Kasumi-1 (cell line): ENCODE measurements at regions not wholly inside any gene's neighbourhood (a gene's known extent, or its start where the extent isn't known, plus 50 kb on each side); places are given as distances from the start of the nearest gene placed in this dataset.

Source experiments
- DNase-seq, 2 experiments: peaks; one replicate each; lab custom pipeline; 2025; lab: John Stamatoyannopoulos, UW

GRCh38 chr2:103506812-103507211 lies 745.0 kb downstream of the TMEM182 start:
- no peak for DNase-seq

DNA sequence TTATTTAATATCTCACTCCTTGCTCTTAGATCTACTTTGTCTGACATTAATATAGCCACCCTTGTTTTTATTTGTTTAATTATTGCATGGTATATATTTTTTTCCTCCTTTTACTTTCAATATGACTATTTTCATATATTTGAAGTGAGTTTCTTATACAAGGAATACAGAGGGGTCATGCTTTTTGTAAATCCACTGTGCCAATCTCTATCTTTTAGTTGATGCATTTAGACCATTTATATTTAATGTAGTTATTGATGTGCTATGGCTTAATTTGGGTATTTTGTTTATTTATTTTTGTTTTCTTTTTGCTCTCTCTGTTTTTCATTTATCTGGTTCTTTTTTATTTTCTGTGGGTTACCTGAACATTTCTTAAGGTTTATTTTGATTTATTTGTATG lies 750.6 kb downstream of the TMEM182 start:
- no peak for DNase-seq

DNA sequence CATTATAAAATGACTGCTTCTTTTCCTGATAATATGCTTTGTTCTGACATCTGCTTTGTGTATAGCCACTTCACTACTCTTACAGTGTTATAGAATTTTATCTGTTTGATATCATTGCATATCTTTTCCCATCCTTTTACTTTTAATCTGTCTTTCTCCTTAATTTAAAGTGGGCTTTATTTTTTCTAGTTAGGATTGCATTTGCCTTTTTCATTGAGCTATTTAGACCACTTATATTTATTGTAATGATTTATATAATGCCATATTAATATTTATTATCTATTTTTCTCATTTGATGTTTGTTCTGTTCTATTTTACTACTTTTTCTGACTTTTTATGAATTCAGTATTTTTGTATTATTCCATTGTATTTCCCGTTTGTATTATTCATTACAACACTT lies 758.7 kb downstream of the TMEM182 start:
- DNase-seq = no peak

DNA sequence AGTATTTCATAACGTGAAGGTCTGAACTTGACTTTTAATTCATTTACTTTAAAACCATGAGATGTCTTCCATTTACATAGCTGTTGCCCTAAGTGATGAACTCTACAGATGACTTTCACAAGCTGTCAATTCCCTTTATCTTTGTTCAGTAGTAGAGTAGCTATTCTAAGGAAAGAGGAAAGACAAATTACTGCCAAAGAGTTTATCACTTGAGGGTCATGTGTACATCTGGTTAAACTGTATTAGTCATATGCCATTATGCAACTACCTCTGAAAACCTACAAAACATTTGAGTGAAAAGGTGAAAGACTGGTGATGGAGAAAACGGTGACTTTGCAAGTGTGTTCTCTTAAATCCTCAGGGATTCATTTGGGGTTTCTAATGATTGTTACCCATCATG lies 763.9 kb downstream of the TMEM182 start:
- DNase-seq = no peak

GRCh38 chr2:103526757-103527156 lies 764.9 kb downstream of the TMEM182 start:
- DNase-seq = no peak

GRCh38 chr2:103527278-103527677 lies 765.4 kb downstream of the TMEM182 start:
- DNase-seq = no peak

- DNase-seq = no peak
Observed at GRCh38 chr2:103529798-103530502, 768.1 kb downstream of the TMEM182 start.

GRCh38 chr2:103552775-103553174 lies 790.9 kb downstream of the TMEM182 start:
- DNase-seq = no peak

GRCh38 chr2:103594823-103595222 lies 833.0 kb downstream of the TMEM182 start:
- DNase-seq = no peak

DNA sequence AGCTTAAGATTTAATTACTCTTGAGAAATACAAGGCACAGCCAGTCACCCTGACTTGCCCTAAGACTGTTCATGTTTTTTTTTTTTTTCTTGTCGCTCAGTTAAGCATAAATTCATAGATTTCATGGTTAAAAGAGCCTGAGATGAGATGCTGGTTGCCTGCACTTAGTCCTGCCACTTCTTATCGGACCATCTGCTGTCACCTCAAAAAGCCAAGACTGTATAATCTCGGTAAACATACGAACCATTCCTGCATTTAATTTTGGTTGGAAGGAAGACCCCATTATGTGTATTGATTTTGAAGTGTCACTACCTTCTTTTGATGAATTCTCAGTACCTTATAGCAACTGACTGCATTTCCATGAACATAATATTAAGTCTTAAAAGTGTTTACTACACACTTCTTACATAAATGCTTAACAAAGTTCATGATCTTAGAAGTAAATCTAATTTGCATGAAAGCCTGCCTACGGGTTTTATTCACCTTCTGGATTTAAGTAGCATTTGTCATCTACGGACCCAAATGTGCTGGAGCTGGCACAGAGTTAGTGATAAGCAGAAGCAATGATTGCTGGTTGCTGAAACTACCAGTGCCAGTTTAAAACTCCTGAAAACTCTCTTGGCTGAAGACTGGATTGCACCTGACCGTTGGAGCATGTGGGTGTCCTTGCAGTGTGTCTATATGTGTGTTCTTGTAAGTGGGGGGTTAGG lies 843.4 kb downstream of the TMEM182 start:
- no peak for DNase-seq

DNA sequence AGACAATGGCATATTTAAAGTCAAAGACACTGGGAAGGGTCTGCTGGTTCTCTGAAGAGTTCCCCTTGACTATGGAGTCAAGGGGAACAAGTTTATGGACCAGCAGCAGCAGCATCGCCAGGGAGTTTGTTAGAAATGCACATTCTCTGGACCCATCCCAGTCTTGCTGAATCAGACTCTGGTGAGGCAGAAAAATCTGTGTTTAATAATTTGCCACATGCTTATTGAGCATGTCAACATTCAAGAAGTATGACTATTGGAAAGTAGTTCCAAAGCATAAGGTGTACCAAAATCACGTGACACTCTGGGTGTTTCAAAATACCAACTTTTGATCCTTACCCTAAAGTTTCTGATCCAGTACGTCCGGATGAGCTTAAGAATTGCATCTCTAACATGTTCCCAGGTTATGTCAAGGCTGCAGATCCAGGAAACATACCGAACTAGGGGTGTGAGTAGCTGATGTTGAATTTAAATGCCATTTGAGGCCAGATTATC lies 853.8 kb downstream of the TMEM182 start:
- DNase-seq = no peak

DNA sequence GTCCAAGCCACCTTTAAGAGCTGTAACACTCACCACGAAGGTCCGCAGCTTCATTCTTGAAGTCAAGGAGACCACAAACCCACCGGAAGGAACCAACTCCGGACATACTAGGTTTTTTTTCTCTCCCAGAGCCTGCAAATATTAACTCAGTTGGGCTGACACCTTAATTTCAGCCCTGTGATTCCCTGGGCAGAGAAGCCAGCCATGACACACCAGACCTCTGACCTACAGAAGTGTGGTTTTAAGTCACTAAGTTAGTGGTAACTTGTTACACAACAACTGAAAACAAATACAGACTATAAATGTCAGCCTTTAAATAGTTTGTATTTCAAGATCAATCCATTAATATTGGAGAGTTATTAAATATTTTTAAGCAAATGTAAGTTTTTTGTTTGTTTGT lies 855.1 kb downstream of the TMEM182 start:
- no peak for DNase-seq

GRCh38 chr2:103618112-103618511 lies 856.3 kb downstream of the TMEM182 start:
- no peak for DNase-seq

- no peak for DNase-seq
Observed at GRCh38 chr2:103627301-103627700, 865.5 kb downstream of the TMEM182 start.

GRCh38 chr2:103638978-103639377 lies 877.1 kb downstream of the TMEM182 start:
- no peak for DNase-seq

DNA sequence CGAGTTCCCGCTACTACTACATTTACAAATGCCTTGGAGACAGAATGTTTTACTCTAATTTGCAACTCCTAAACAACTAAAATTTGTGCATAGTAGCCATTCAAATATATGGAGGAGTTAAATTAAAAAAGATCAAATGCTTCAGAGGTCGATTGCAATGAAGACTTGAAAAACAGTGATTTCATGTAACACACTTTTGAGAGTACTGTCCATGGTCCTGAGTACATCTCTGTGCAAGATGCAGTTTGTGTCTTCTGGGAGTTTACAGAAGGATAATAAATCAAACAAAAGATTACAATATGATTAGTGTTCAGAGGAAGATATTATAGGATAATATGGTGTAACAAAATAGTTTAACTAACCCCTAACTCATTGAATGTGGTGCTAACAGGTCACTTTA lies 894.7 kb downstream of the TMEM182 start:
- DNase-seq = peak; percentile 9 to 11

GRCh38 chr2:103660519-103660918 lies 898.7 kb downstream of the TMEM182 start:
- no peak for DNase-seq

GRCh38 chr2:103660947-103661346 lies 899.1 kb downstream of the TMEM182 start:
- no peak for DNase-seq

DNA sequence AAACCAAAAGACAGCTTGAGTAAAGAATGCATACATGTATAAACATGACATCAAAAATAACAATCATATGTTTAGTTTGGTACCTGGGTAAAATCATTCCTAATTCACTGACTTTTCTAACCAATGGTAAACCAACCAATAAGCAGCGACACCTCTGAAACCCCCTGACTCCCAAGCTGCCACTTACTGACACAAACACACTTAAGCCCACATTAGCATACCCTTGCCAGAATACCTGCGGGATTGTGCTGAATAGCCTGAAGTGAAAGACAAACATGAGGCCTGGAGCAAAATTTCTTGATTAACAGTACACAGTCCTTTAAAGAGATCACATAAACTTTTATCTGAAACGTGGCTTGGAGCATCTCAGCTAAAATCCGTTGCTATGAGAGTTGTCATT lies 902.9 kb downstream of the TMEM182 start:
- DNase-seq = no peak

- DNase-seq = no peak
Observed at GRCh38 chr2:103667335-103667884, 905.6 kb downstream of the TMEM182 start.

DNA sequence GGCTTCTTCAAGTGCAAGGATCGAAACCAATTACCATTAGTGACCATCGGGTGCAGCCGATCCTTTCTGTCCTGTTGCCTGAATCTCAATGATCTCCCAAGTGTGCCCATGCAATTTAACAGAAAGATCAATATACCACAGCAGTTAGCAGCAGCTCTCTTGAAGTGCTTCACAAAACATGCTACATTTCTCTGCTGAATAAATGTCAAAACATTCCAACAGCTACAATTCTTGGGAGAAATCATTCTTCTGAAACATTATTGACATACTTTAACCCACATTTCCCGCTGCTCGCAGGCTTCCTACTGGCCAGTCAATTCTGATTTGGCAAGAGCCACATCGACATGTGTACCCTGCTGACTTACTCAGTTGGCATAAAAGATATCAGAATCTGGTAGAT lies 907.7 kb downstream of the TMEM182 start:
- no peak for DNase-seq
